K562 (cell line): ENCODE measurements at regions not wholly inside any gene's neighbourhood (a gene's known extent, or its start where the extent isn't known, plus 50 kb on each side); places are given as distances from the start of the nearest gene placed in this dataset.

Experiments used
- BHLHE40 ChIP-seq: IDR thresholded peaks from 2 replicates; pipeline ENCODE4 v1.6.1; 2011; ENCODE audit warnings: low read length, improper control_type of control experiment
- ETS2 ChIP-seq: IDR thresholded peaks from 2 replicates; pipeline ENCODE4 v1.6.1; 2016; ENCODE audit warnings: borderline replicate concordance, missing genetic modification characterization, mild to moderate bottlenecking, moderate library complexity, missing compliant biosample characterization; ENCODE audit not compliant: poor library complexity, severe bottlenecking
- L3MBTL2 ChIP-seq: fragments of 450-650 bp; IDR thresholded peaks from 2 replicates; pipeline ENCODE4 v1.6.1; 2016; ENCODE audit warnings: mild to moderate bottlenecking, moderate library complexity
- MYBL2 ChIP-seq, 2 experiments: fragments of 450-650 bp in 1 of 2; sonication (generic) in 1 of 2; formaldehyde crosslinking in 1 of 2; IDR thresholded peaks; 2 replicates each; pipeline versions ENCODE4 v1.6.1 to v1.8.1; 2017 to 2022; ENCODE audit warnings: borderline replicate concordance in 1 of 2, inconsistent platforms in 1 of 2, low read depth in 1 of 2, mild to moderate bottlenecking in 1 of 2, missing genetic modification reagents in 1 of 2, moderate library complexity in 1 of 2
- SIN3A ChIP-seq, 2 experiments: fragments of 150-350 bp in 1 of 2; IDR thresholded peaks; 2 replicates each; pipeline ENCODE4 v1.6.1; 2011 to 2016; ENCODE audit warnings: borderline replicate concordance in 2 of 2, low read depth in 2 of 2, low read length in 2 of 2, mild to moderate bottlenecking in 2 of 2, moderate library complexity in 2 of 2; ENCODE audit not compliant: control insufficient read depth in 1 of 2
- SRSF9 ChIP-seq: fragments of 200-400 bp; formaldehyde crosslinking; IDR thresholded peaks from 2 replicates; pipeline ENCODE4 v1.6.1; 2017; ENCODE audit warnings: low read depth, low read length, borderline replicate concordance
- U2AF1 ChIP-seq: fragments of 200-400 bp; formaldehyde crosslinking; optimal IDR thresholded peaks from 2 replicates; pipeline ENCODE3; 2017; ENCODE audit warnings: mild to moderate bottlenecking, low read depth, low read length, moderate library complexity
- ZBTB8A ChIP-seq: fragments of 450-650 bp; IDR thresholded peaks from 2 replicates; pipeline ENCODE4 v1.6.1; 2018; ENCODE audit warnings: mild to moderate bottlenecking, moderate library complexity; ENCODE audit not compliant: partially characterized antibody
- ZFP36 ChIP-seq: fragments of 150-350 bp; IDR thresholded peaks from 2 replicates; pipeline ENCODE4 v1.6.1; 2018; ENCODE audit warnings: low read length, low read depth; ENCODE audit not compliant: partially characterized antibody
- ZFPM2 ChIP-seq: fragments of 250-450 bp; sonication (Bioruptor Pico); IDR thresholded peaks from 2 replicates; pipeline ENCODE4 v1.5.1; 2022; ENCODE audit warnings: mild to moderate bottlenecking
- ZNF584 ChIP-seq: fragments of 200-800 bp; sonication (Bioruptor generic); IDR thresholded peaks from 2 replicates; pipeline ENCODE4 v1.6.1; 2016; ENCODE audit warnings: low read depth, mild to moderate bottlenecking, missing genetic modification characterization, missing compliant biosample characterization
- TF ChIP-seq, protein P1 (sequence below), 2 experiments: fragments of 450-650 bp in 1 of 2; sonication (generic) in 1 of 2; formaldehyde crosslinking; conservative IDR thresholded peaks; 2 replicates each; pipeline versions ENCODE4 v1.4.0 to v1.8.1; 2020 to 2022; ENCODE audit warnings: mild to moderate bottlenecking in 1 of 2, missing genetic modification reagents in 1 of 2
- TF ChIP-seq, protein P2 (sequence below): fragments of 250-450 bp; sonication (Bioruptor Pico); IDR thresholded peaks from 2 replicates; pipeline ENCODE4 v1.4.0; 2020; ENCODE audit warnings: mild to moderate bottlenecking, moderate library complexity
- TF ChIP-seq, protein P3 (sequence below): fragments of 450-650 bp; formaldehyde crosslinking; IDR thresholded peaks from 2 replicates; pipeline ENCODE4 v1.4.0; 2020; ENCODE audit warnings: mild to moderate bottlenecking, moderate library complexity
- TF ChIP-seq, protein P4 (sequence below): fragments of 250-450 bp; sonication (Bioruptor Pico); IDR thresholded peaks from 2 replicates; pipeline ENCODE4 v1.8.0; 2022; ENCODE audit warnings: inconsistent platforms

DNA sequence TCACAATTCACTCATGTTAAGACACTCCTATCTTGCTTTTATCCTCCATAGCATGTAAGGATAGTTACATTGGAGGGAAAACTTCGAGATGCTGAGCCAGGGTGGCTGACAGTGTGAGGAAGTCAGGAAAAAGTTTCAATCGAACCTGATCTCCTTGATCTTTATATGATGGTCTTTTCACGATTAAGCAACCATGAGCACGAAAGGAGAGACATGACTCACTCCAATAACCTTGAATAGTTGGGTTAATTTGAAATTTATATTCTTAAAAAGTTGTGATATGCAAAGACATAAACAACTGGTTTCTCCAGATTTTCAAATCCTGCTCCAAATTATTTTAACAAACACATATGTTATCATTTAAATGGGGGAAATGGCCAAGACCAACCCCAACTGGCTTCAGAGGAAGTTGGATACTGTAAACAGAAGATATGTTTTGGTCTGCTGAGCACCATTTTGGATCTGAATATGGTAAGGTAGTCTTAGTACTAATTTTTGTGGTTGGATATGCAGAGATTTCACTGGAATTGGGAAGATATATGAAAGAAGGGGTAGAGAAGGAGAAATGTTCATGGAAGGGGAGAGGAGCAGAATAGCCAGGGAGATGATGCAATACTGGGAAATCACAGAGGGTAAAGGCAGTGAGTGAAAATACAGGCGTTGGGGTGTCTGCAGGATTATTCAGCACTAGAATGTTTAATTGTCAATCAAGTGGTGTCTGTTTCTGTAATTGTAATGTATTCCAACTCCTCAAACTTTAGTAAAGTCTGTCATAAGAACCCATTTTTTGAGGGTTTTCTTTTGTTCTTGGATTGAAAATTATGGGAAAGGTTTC, 185.2 kb upstream of the SLC38A2 start (continued):
- no peak for TF ChIP-seq SIN3A (IDR thresholded peaks at IDR 0.05; ENCODE audit: borderline replicate concordance in 2 of 2, control insufficient read depth in 1 of 2, low read depth in 2 of 2, low read length in 2 of 2)
- TF ChIP-seq BHLHE40: no peak
- TF ChIP-seq ZFP36: no peak
- TF ChIP-seq U2AF1: no peak
- TF ChIP-seq, protein P1, sequence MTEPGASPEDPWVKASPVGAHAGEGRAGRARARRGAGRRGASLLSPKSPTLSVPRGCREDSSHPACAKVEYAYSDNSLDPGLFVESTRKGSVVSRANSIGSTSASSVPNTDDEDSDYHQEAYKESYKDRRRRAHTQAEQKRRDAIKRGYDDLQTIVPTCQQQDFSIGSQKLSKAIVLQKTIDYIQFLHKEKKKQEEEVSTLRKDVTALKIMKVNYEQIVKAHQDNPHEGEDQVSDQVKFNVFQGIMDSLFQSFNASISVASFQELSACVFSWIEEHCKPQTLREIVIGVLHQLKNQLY (CRISPR knock-in tag; conservative IDR thresholded peaks at IDR 0.05): no peak
- TF ChIP-seq MYBL2 (IDR thresholded peaks at IDR 0.05; ENCODE audit: low read depth): 0 out of 2 replicates have a peak, but pooled peaks have one; percentile 17
- no peak for TF ChIP-seq MYBL2 (CRISPR knock-in tag; IDR thresholded peaks at IDR 0.05; ENCODE audit: borderline replicate concordance)
- no peak for TF ChIP-seq ZBTB8A
- no peak for TF ChIP-seq ZFPM2 (CRISPR knock-in tag)
- TF ChIP-seq, protein P2, sequence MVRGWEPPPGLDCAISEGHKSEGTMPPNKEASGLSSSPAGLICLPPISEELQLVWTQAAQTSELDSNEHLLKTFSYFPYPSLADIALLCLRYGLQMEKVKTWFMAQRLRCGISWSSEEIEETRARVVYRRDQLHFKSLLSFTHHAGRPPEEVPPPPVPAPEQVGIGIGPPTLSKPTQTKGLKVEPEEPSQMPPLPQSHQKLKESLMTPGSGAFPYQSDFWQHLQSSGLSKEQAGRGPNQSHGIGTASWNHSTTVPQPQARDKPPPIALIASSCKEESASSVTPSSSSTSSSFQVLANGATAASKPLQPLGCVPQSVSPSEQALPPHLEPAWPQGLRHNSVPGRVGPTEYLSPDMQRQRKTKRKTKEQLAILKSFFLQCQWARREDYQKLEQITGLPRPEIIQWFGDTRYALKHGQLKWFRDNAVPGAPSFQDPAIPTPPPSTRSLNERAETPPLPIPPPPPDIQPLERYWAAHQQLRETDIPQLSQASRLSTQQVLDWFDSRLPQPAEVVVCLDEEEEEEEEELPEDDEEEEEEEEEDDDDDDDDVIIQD (CRISPR knock-in tag): no peak
- TF ChIP-seq ZNF584 (CRISPR knock-in tag): peak; percentile 81
- TF ChIP-seq, protein P3, sequence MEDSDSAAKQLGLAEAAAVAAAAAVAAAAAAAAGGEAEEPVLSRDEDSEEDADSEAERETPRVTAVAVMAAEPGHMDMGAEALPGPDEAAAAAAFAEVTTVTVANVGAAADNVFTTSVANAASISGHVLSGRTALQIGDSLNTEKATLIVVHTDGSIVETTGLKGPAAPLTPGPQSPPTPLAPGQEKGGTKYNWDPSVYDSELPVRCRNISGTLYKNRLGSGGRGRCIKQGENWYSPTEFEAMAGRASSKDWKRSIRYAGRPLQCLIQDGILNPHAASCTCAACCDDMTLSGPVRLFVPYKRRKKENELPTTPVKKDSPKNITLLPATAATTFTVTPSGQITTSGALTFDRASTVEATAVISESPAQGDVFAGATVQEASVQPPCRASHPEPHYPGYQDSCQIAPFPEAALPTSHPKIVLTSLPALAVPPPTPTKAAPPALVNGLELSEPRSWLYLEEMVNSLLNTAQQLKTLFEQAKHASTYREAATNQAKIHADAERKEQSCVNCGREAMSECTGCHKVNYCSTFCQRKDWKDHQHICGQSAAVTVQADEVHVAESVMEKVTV (CRISPR knock-in tag): no peak
- TF ChIP-seq, protein P4, sequence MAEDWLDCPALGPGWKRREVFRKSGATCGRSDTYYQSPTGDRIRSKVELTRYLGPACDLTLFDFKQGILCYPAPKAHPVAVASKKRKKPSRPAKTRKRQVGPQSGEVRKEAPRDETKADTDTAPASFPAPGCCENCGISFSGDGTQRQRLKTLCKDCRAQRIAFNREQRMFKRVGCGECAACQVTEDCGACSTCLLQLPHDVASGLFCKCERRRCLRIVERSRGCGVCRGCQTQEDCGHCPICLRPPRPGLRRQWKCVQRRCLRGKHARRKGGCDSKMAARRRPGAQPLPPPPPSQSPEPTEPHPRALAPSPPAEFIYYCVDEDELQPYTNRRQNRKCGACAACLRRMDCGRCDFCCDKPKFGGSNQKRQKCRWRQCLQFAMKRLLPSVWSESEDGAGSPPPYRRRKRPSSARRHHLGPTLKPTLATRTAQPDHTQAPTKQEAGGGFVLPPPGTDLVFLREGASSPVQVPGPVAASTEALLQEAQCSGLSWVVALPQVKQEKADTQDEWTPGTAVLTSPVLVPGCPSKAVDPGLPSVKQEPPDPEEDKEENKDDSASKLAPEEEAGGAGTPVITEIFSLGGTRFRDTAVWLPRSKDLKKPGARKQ: no peak
- no peak for TF ChIP-seq ETS2
- no peak for TF ChIP-seq SRSF9
- no peak; the same call in 1 of the 2 replicates for TF ChIP-seq L3MBTL2
